ENCODE measurements at regions not wholly inside any gene's neighbourhood (a gene's known extent, or its start where the extent isn't known, plus 50 kb on each side); places are given as distances from the start of the nearest gene placed in this dataset.

DNA sequence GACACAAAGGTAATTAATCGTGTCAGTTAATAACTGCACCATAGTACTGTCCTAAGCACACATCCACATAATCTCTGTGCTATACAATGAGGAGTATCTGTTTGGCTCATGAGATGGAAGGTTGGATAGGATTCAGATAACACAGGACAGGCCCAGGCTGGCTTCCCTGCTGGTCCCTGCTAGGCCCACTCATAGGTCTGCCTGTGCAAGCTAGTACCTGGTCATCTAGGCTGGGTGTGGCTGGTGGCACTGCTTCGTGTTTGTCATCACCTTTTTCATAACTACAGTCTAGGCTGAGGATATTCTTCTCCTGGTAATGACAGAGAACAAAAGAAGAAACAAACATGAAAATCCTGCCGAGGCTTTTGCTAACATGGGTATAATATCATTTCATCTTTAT lies 392.8 kb downstream of the TRIB2 start:
- 0% methylated on average over 3 of the region's 3 CpGs for WGBS (ENCODE audit: insufficient coverage, low coverage, missing lambda C conversion rate)
- no peak overlapping the region for H2AFZ ChIP-seq (ENCODE audit: low read depth, low read length)
- H3K9me1 ChIP-seq (ENCODE audit: control insufficient read depth, insufficient read depth, low read length): no peaks in the 10 kb centered on the region
- BruUV-seq (replicated peaks): no TSS peak
- in situ Hi-C loops (cut with MboI) (no loop called here), intact Hi-C loops (cut with micrococcal nuclease) (no loop called here)
- no peak overlapping the region for H3K27ac ChIP-seq (ENCODE audit: extremely low read depth, low read depth, low read length)
- ChIA-PET CTCF (ENCODE audit: low intra/inter-chr PET ratio) (no interaction called here), POLR2A (no interaction called here)
- no peaks in the 10 kb centered on the region for H3K4me1 ChIP-seq (replicated peaks in 1 of 2; ENCODE audit: control insufficient read depth in 2 of 2, insufficient read depth in 2 of 2, low read length in 2 of 2)
- H4K20me1 ChIP-seq (replicated peaks; ENCODE audit: control insufficient read depth, insufficient read depth, low read length): no peaks in the 10 kb centered on the region
- H3K4me2 ChIP-seq (ENCODE audit: insufficient read depth, low read length): no peak overlapping the region
- no peaks in the 10 kb centered on the region for H3K79me2 ChIP-seq (ENCODE audit: control insufficient read depth, insufficient read depth, low read length)
- H3K36me3 ChIP-seq (ENCODE audit: control insufficient read depth, insufficient read depth, low read length): no peaks in the 10 kb centered on the region
- ATAC-seq (no peak), FAIRE-seq (no peak), DNase-seq (ENCODE audit: extremely low read depth in 1 of 4, low spot score in 3 of 4) (no peak)
- H3K4me3 ChIP-seq: no peak overlapping the region
- H3K27me3 ChIP-seq (ENCODE audit: control insufficient read depth in 2 of 2, insufficient read depth in 2 of 2, low read length in 2 of 2): no peaks in the 10 kb centered on the region
- H3K9me3 ChIP-seq (replicated peaks; ENCODE audit: control insufficient read depth, insufficient read depth, low read depth, low read length): peaks cover 2% of the 10 kb centered on the region; the same call in 1 of the 2 replicates
- H3K9ac ChIP-seq (ENCODE audit: insufficient read depth in 1 of 2, low read depth in 2 of 2, low read length in 2 of 2): no peak overlapping the region
- TF ChIP-seq CCNT2 (IDR thresholded peaks at IDR 0.05; ENCODE audit: borderline replicate concordance, extremely low read depth, insufficient read length, low read depth, low read length) (no peak), E2F3 (CRISPR knock-in tag; IDR thresholded peaks at IDR 0.05) (no peak), ZNF644 (tag; IDR thresholded peaks at IDR 0.05; ENCODE audit: low read depth) (no peak), POLR2A (conservative IDR thresholded peaks at IDR 0.05) (no peak), TGIF2 (CRISPR knock-in tag; IDR thresholded peaks at IDR 0.05) (no peak), XRCC5 (IDR thresholded peaks at IDR 0.05; ENCODE audit: low read depth, low read length) (no peak), RBM15 (IDR thresholded peaks at IDR 0.05; ENCODE audit: insufficient read depth, low read length) (no peak), MTA2 (IDR thresholded peaks at IDR 0.05; ENCODE audit: low read depth) (no peak), U2AF2 (optimal IDR thresholded peaks at IDR 0.05; ENCODE audit: low read depth, low read length) (no peak), NFIC (IDR thresholded peaks at IDR 0.05) (no peak), ZSCAN32 (CRISPR knock-in tag; IDR thresholded peaks at IDR 0.05) (no peak), SLC30A9 (CRISPR knock-in tag; IDR thresholded peaks at IDR 0.05) (no peak), NELFE (IDR thresholded peaks at IDR 0.05; ENCODE audit: insufficient read depth, insufficient read length) (no peak)
- TF ChIP-seq, protein P1, sequence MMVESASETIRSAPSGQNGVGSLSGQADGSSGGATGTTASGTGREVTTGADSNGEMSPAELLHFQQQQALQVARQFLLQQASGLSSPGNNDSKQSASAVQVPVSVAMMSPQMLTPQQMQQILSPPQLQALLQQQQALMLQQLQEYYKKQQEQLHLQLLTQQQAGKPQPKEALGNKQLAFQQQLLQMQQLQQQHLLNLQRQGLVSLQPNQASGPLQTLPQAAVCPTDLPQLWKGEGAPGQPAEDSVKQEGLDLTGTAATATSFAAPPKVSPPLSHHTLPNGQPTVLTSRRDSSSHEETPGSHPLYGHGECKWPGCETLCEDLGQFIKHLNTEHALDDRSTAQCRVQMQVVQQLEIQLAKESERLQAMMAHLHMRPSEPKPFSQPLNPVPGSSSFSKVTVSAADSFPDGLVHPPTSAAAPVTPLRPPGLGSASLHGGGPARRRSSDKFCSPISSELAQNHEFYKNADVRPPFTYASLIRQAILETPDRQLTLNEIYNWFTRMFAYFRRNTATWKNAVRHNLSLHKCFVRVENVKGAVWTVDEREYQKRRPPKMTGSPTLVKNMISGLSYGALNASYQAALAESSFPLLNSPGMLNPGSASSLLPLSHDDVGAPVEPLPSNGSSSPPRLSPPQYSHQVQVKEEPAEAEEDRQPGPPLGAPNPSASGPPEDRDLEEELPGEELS (CRISPR knock-in tag; IDR thresholded peaks at IDR 0.05; ENCODE audit: borderline replicate concordance): no peak
- TF ChIP-seq, protein P2, sequence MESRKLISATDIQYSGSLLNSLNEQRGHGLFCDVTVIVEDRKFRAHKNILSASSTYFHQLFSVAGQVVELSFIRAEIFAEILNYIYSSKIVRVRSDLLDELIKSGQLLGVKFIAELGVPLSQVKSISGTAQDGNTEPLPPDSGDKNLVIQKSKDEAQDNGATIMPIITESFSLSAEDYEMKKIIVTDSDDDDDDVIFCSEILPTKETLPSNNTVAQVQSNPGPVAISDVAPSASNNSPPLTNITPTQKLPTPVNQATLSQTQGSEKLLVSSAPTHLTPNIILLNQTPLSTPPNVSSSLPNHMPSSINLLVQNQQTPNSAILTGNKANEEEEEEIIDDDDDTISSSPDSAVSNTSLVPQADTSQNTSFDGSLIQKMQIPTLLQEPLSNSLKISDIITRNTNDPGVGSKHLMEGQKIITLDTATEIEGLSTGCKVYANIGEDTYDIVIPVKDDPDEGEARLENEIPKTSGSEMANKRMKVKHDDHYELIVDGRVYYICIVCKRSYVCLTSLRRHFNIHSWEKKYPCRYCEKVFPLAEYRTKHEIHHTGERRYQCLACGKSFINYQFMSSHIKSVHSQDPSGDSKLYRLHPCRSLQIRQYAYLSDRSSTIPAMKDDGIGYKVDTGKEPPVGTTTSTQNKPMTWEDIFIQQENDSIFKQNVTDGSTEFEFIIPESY (CRISPR knock-in tag; IDR thresholded peaks at IDR 0.05): no peak
- TF ChIP-seq, protein P3, sequence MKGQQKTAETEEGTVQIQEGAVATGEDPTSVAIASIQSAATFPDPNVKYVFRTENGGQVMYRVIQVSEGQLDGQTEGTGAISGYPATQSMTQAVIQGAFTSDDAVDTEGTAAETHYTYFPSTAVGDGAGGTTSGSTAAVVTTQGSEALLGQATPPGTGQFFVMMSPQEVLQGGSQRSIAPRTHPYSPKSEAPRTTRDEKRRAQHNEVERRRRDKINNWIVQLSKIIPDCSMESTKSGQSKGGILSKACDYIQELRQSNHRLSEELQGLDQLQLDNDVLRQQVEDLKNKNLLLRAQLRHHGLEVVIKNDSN (CRISPR knock-in tag; IDR thresholded peaks at IDR 0.05): no peak
